Endothelial cell of umbilical vein (primary cell): ENCODE measurements at regions not wholly inside any gene's neighbourhood (a gene's known extent, or its start where the extent isn't known, plus 50 kb on each side); places are given as distances from the start of the nearest gene placed in this dataset.

ENCODE experiments used
- BruUV-seq: library from RNA; stranded (reverse); fragments of 400-500 nt; replicated peaks from 2 replicates; lab custom pipeline; 2021; lab: Mats Ljungman, UMichigan
- CTCF ChIA-PET: fragments of 300-600, 350-600 bp; sonication (Branson Sonifier 250); formaldehyde crosslinking; loops from one replicate; lab custom pipeline; 2021; ENCODE audit warnings: antibody characterized with exemption, inconsistent platforms; lab: Charles Lee
- POLR2A ChIA-PET: fragments of 300-600, 350-600 bp; sonication (Branson Sonifier 250); formaldehyde crosslinking; loops from one replicate; lab custom pipeline; 2021; ENCODE audit warnings: antibody characterized with exemption, inconsistent platforms; lab: Charles Lee
- DNase-seq: peaks from one replicate; pipeline ENCODE4 v3.0.0-alpha.2; 2011; ENCODE audit warnings: low read depth, low spot score
- FAIRE-seq: peaks from 2 replicates; lab custom pipeline; 2011; peaks lifted over from hg19 to GRCh38; lab: Jason Lieb, UNC
- H2AFZ ChIP-seq: 2 replicates; pipeline ENCODE4 v1.6.0; 2012; ENCODE audit warnings: low read depth, low read length, control low read depth, inconsistent platforms
- H3K27ac ChIP-seq: 2 replicates; pipeline ENCODE4 v1.5.1; 2011; ENCODE audit warnings: low read depth, mild to moderate bottlenecking, control low read depth, low read length, moderate library complexity; ENCODE audit not compliant: insufficient read depth
- H3K27me3 ChIP-seq, 2 experiments: 2 replicates each; pipeline versions ENCODE4 v1.6.0 to v1.6.1; 2011; ENCODE audit warnings: low read length in 2 of 2, mixed read lengths in 1 of 2; ENCODE audit not compliant: control insufficient read depth in 2 of 2, insufficient read depth in 2 of 2
- H3K36me3 ChIP-seq, 2 experiments: 2 replicates in 1 of 2; 3 replicates in 1 of 2; pipeline ENCODE4 v1.5.1; 2011; ENCODE audit warnings: low read length in 2 of 2, mild to moderate bottlenecking in 1 of 2, moderate library complexity in 1 of 2; ENCODE audit not compliant: control insufficient read depth in 2 of 2, insufficient read depth in 2 of 2; ENCODE audit errors: extremely low read depth in 1 of 2
- H3K4me1 ChIP-seq: 3 replicates; pipeline ENCODE4 v1.5.1; 2011; ENCODE audit warnings: mild to moderate bottlenecking, low read length; ENCODE audit not compliant: control insufficient read depth, insufficient read depth; ENCODE audit errors: extremely low read depth
- H3K4me2 ChIP-seq: 2 replicates; pipeline ENCODE4 v1.6.1; 2011; ENCODE audit warnings: low read length, control low read depth, mixed read lengths; ENCODE audit not compliant: insufficient read depth
- H3K4me3 ChIP-seq, 3 experiments: fragments of 200-600 bp in 1 of 3; sonication (generic), shearing (Covaris generic) in 1 of 3; replicated peaks in 1 of 3; 2 replicates each; pipeline ENCODE4 v1.5.1; 2011 to 2016; ENCODE audit warnings: control low read depth in 3 of 3, low read length in 3 of 3, mild to moderate bottlenecking in 2 of 3, inconsistent platforms in 1 of 3, low read depth in 1 of 3, moderate library complexity in 1 of 3; ENCODE audit not compliant: insufficient read depth in 1 of 3
- H3K79me2 ChIP-seq: 2 replicates; pipeline ENCODE4 v1.6.0; 2012; ENCODE audit warnings: low read length, inconsistent platforms; ENCODE audit not compliant: control insufficient read depth, insufficient read depth
- H3K9ac ChIP-seq: replicated peaks from 2 replicates; pipeline ENCODE3; 2011; ENCODE audit warnings: low read length, control low read depth; ENCODE audit not compliant: insufficient read depth; ENCODE audit errors: extremely low read depth
- H3K9me1 ChIP-seq: replicated peaks from 3 replicates; pipeline ENCODE4 v1.6.0; 2011; ENCODE audit warnings: mild to moderate bottlenecking, low read length; ENCODE audit not compliant: control insufficient read depth, insufficient read depth; ENCODE audit errors: extremely low read depth
- H3K9me3 ChIP-seq: replicated peaks from 2 replicates; pipeline ENCODE4 v1.5.1; 2012; ENCODE audit warnings: low read length, inconsistent platforms; ENCODE audit not compliant: control insufficient read depth, insufficient read depth
- H4K20me1 ChIP-seq: replicated peaks from 2 replicates; pipeline ENCODE3; 2011; ENCODE audit warnings: mild to moderate bottlenecking, low read length; ENCODE audit not compliant: control insufficient read depth, insufficient read depth; ENCODE audit errors: extremely low read depth
- EZH2 ChIP-seq: IDR thresholded peaks from 2 replicates; pipeline ENCODE4 v1.6.1; 2012; ENCODE audit warnings: borderline replicate concordance, low read depth, mild to moderate bottlenecking, moderate library complexity, low read length, inconsistent platforms; ENCODE audit not compliant: severe bottlenecking
- FOS ChIP-seq: IDR thresholded peaks from 2 replicates; pipeline ENCODE4 v1.6.1; 2011; ENCODE audit warnings: mild to moderate bottlenecking, low read length, moderate library complexity, borderline replicate concordance; ENCODE audit not compliant: insufficient read depth
- GATA2 ChIP-seq: IDR thresholded peaks from 2 replicates; pipeline ENCODE4 v1.7.0; 2011; ENCODE audit warnings: low read depth, mild to moderate bottlenecking, moderate library complexity, mixed read lengths, low read length; ENCODE audit not compliant: insufficient read length, insufficient read depth
- JUN ChIP-seq: IDR thresholded peaks from 2 replicates; pipeline ENCODE4 v1.6.1; 2011; ENCODE audit warnings: borderline replicate concordance, low read depth; ENCODE audit not compliant: insufficient read length, insufficient read depth
- POLR2A ChIP-seq: IDR thresholded peaks from 2 replicates; pipeline ENCODE4 v1.6.1; 2012; ENCODE audit warnings: low read depth, mild to moderate bottlenecking, control low read depth, low read length
- POLR2AphosphoS5 ChIP-seq: IDR thresholded peaks from 2 replicates; pipeline ENCODE4 v1.6.1; 2012; ENCODE audit warnings: low read depth, mild to moderate bottlenecking, control low read depth, low read length, moderate library complexity; ENCODE audit not compliant: insufficient read depth
- dilution Hi-C: fragments of 300-500 bp; cut with MboI; formaldehyde crosslinking; loops from one replicate; pipeline ENCODE4 v1.15.0; 2019; ENCODE audit warnings: low sequenced_read_pairs; ENCODE audit not compliant: extremely low pct_ligation_motif_present
- intact Hi-C: fragments of 100-400 bp; cut with micrococcal nuclease; formaldehyde crosslinking; loops from one replicate; pipeline ENCODE4 v1.10.0; 2022
- TF ChIP-seq, protein P1 (sequence below): IDR thresholded peaks from 2 replicates; pipeline ENCODE4 v1.6.1; 2011; ENCODE audit not compliant: insufficient read depth, insufficient read length
- TF ChIP-seq, protein P2 (sequence below), 2 donors: IDR thresholded peaks; 1 replicate in 1 of 2; 2 replicates in 1 of 2; pipeline ENCODE4 v1.5.1; 2011; ENCODE audit warnings: low read length in 2 of 2, mild to moderate bottlenecking in 2 of 2, moderate library complexity in 2 of 2, control low read depth in 1 of 2, inconsistent platforms in 1 of 2, low read depth in 1 of 2; ENCODE audit not compliant: insufficient read depth in 1 of 2; ENCODE audit errors: extremely low read depth in 1 of 2

DNA sequence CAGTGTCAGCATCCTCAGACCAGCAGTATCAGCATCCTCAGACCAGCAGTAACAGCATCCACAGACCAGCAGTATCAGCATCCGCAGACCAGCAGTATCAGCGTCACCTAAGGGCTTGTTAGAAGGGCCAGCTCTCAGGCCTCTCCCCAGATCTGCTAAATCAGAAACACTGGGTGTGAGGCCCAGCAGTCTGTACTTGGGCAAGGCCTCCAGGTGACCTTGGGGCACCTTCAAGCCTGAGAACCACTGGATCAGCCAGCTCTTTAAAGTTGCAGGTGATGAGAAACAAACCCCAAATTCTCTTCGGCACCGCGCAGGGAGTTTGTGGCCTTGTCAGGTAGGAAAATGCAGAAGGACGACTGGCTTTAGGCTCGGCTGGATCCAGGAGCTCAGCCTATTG is 290.5 kb upstream of the CDH4 start:
- Histone ChIP-seq H3K9ac (no peak overlapping the region), H3K9me1 (no peaks in the 10 kb centered on the region), H3K4me3 (no peak overlapping the region), H2AFZ (no peak overlapping the region), H3K36me3 (no peaks in the 10 kb centered on the region), H3K27ac (no peak overlapping the region), H4K20me1 (no peaks in the 10 kb centered on the region), H3K4me1 (no peaks in the 10 kb centered on the region), H3K27me3 (no peaks in the 10 kb centered on the region), H3K79me2 (no peaks in the 10 kb centered on the region), H3K9me3 (peaks cover 13% of the 10 kb centered on the region), H3K4me2 (no peak overlapping the region)
- no peak for TF ChIP-seq JUN
- TF ChIP-seq POLR2A = no peak
- no peak for TF ChIP-seq EZH2
- TF ChIP-seq FOS = no peak
- no peak for TF ChIP-seq GATA2
- no peak for TF ChIP-seq POLR2AphosphoS5
- TF ChIP-seq, protein P1, sequence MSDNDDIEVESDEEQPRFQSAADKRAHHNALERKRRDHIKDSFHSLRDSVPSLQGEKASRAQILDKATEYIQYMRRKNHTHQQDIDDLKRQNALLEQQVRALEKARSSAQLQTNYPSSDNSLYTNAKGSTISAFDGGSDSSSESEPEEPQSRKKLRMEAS = no peak
- TF ChIP-seq, protein P2, sequence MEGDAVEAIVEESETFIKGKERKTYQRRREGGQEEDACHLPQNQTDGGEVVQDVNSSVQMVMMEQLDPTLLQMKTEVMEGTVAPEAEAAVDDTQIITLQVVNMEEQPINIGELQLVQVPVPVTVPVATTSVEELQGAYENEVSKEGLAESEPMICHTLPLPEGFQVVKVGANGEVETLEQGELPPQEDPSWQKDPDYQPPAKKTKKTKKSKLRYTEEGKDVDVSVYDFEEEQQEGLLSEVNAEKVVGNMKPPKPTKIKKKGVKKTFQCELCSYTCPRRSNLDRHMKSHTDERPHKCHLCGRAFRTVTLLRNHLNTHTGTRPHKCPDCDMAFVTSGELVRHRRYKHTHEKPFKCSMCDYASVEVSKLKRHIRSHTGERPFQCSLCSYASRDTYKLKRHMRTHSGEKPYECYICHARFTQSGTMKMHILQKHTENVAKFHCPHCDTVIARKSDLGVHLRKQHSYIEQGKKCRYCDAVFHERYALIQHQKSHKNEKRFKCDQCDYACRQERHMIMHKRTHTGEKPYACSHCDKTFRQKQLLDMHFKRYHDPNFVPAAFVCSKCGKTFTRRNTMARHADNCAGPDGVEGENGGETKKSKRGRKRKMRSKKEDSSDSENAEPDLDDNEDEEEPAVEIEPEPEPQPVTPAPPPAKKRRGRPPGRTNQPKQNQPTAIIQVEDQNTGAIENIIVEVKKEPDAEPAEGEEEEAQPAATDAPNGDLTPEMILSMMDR (IDR thresholded peaks at IDR 0.05; ENCODE audit: extremely low read depth in 1 of 2, insufficient read depth in 1 of 2, low read depth in 1 of 2, low read length in 2 of 2) = no peak
- intact Hi-C loops = no loop called here
- ChIA-PET POLR2A (no interaction called here), CTCF (no interaction called here)
- BruUV-seq = no TSS peak
- dilution Hi-C loops = no loop called here
- DNase-seq (no peak), FAIRE-seq (no peak)
